CD4-positive, alpha-beta T cell treated with Interleukin-17A for 4 hours (primary cell): ENCODE measurements at regions not wholly inside any gene's neighbourhood (a gene's known extent, or its start where the extent isn't known, plus 50 kb on each side); places are given as distances from the start of the nearest gene placed in this dataset.
"Not testable (repeated sequence)": the region's sequence is repeated elsewhere in the genome, so short reads cannot be mapped to it uniquely, and the experiment has no call there.

Experiments used
- DNase-seq: peaks from one replicate; pipeline ENCODE4 v3.0.0-alpha.2; 2020; ENCODE audit warnings: mixed read lengths

GRCh38 chr10:84706431-84706830 is 378.0 kb downstream of the CCSER2 start:
- DNase-seq, result no peak

- DNase-seq, result no peak
Observed at GRCh38 chr10:84706875-84707274, 378.5 kb downstream of the CCSER2 start.

DNA sequence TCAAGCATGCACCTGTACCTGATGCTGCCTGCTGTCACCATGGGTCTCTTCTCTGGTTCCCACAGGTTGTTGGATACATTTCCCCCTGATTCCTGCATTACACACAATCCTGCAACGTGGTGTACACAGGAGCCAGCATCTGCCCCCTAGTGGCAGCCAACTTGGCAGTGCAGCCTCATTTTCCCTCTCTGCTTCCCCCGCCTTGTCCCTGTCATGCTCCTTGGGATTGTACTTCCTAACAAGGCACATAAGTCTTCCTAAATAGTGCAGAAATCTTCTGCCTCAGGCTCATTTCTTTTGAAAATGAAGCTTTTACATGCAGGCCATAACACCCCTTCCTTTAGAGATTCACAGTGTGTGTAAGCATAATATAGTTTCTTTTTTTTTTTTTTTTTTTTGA is 387.5 kb downstream of the CCSER2 start:
- no peak for DNase-seq

GRCh38 chr10:84718877-84719616 is 390.7 kb downstream of the CCSER2 start:
- no peak for DNase-seq

GRCh38 chr10:84719687-84720086 is 391.3 kb downstream of the CCSER2 start:
- no peak for DNase-seq

GRCh38 chr10:84727398-84727797 is 399.0 kb downstream of the CCSER2 start:
- DNase-seq, result no peak

DNA sequence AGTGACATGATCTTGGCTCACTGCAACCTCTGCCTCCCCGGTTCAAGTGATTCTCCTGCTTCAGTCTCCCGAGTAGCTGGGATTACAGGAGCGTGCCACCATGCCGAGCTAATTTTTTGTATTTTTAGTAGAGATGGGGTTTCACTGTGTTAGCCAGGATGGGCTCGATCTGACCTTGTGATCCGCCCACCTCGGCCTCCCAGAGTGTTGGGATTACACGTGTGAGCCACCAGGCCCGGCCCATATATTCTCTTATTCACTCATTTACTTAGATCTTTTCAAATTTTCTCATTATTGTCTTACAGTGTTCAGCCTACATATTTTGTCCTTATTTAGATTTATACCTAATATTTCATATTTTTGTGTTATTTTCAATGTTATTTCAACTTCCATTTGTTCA is 410.7 kb downstream of the CCSER2 start:
- DNase-seq, result not testable (repeated sequence)

- DNase-seq, result no peak
Observed at GRCh38 chr10:84739641-84740040, 411.3 kb downstream of the CCSER2 start.

- no peak for DNase-seq
Observed at GRCh38 chr10:84743483-84743882, 415.1 kb downstream of the CCSER2 start.

DNA sequence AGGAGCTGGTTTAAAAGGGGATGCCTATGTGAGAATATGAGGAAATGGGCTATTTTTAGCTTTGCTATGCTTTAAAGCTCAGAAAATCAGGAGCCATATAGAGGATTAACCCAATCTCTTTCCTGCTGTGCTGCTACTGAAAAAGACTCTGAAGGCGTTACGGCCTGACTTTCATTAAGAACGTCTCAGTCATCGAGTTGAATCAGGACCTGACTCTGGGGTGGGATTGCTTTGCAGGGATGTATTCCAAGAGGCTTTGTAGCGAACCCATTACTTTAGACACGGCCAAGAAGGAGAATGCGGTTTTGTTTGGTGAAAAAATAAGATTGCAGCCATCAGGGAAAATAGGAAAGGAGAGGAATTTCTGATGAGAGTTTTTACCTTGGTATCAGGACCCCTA is 426.9 kb downstream of the CCSER2 start:
- no peak for DNase-seq

- not testable (repeated sequence) for DNase-seq
Observed at GRCh38 chr10:84756653-84757052, 428.3 kb downstream of the CCSER2 start.

DNA sequence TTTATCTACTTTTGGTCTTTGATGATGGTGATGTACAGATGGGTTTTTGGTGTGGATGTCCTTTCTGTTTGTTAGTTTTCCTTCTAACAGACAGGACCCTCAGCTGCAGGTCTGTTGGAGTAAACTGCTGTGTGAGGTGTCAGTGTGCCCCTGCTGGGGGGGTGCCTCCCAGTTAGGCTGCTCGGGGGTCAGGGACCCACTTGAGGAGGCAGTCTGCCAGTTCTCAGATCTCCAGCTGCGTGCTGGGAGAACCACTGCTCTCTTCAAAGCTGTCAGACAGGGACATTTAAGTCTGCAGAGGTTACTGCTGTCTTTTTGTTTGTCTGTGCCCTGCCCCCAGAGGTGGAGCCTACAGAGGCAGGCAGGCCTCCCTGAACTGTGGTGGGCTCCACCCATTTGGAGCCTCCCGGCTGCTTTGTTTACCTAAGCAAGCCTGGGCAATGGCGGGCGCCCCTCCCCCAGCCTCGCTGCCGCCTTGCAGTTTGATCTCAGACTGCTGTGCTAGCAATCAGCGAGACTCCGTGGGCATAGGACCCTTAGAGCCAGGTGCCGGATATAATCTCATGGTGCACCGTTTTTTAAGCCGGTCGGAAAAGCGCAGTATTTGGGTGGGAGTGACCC is 433.7 kb downstream of the CCSER2 start:
- DNase-seq, result not testable (repeated sequence)

DNA sequence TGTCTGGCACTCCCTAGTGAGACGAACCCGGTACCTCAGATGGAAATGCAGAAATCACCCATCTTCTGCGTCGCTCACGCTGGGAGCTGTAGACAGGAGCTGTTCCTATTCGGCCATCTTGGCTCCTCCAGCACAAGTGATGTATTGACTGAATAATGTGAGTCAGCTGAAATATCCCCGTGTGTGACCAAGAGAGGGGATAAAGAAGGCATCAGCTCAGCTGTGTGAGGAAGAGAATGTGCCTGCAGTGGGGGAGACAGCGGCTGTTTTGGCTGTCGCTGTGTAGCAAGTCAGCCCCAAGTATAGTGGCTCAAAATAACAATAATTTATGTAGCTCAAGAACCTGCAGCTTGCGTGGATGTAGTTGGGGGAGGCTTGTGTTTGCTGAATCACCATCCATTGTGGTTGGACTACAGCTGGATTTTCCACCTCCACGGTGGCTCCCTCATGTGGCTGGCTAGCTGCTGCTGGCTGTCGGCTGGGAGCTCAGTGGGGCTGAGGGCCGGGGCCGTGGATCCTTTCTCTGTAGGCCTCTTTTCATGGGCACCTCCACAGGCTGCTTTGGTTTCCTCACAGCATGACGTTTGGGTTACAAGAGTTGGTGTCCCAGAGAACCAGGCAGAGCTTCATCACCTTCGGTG is 434.5 kb downstream of the CCSER2 start:
- no peak for DNase-seq

GRCh38 chr10:84763965-84764364 is 435.6 kb downstream of the CCSER2 start:
- no peak for DNase-seq

DNA sequence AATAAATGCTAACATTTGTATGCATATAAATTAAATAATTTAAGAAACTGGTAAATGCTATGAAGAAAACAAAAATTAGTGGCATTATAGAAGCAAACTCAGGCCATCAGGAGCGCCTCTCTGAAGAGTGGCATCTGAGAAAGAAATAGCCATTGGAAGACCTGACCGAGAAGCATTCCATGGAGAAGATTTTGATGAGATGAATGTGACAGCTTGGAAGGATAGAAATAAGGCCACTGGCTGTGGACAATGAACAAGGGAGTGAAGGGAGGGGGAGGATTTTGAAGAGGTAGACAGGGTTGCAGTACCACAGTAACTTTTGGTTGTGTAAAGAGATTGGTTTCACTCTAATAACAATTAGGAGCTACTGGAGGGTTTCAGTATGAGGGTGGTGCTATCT is 436.7 kb downstream of the CCSER2 start:
- no peak for DNase-seq

- DNase-seq, result no peak
Observed at GRCh38 chr10:84765656-84766055, 437.3 kb downstream of the CCSER2 start.

- no peak for DNase-seq
Observed at GRCh38 chr10:84766923-84767322, 438.5 kb downstream of the CCSER2 start.

DNA sequence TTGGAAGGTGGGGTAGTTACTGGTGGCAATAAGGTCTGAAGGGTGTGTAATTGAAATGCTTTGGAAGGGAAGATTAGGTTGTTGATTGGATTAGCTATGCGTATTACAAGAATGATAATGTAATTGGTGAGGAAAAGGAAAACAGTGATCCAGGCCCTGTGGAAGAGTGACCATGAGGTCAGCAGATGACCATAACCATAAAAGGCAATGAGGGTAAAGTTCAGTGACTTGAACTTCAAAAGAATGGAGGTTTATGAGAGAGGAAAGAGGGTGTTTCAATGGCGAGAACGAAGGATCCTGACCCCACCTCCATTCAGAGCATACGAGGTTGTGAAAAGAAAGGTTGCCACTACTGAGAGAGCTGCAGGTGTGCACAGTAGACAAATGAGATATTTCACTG is 439.7 kb downstream of the CCSER2 start:
- DNase-seq, result no peak

DNA sequence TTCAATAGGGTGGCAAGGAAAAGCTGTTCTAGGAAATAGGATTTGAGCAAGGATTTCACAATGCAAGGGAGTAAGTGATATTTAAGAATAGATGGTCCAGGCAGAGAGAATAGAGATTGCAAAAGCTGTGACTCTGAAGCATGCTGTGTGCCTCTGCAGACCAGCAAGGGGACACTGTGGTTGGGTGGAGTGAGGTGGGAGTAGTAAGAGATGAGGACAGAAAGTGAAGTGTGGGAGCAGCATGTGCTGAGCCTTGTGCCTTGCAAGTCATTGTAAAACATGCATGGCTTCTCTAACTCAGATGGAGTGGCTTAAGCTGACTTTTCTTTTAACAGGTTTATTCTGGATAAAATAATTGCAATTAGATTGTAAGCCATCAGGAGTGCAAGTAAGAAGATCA is 442.4 kb downstream of the CCSER2 start:
- DNase-seq, result no peak

- no peak for DNase-seq
Observed at GRCh38 chr10:84783386-84783785, 455.0 kb downstream of the CCSER2 start.

DNA sequence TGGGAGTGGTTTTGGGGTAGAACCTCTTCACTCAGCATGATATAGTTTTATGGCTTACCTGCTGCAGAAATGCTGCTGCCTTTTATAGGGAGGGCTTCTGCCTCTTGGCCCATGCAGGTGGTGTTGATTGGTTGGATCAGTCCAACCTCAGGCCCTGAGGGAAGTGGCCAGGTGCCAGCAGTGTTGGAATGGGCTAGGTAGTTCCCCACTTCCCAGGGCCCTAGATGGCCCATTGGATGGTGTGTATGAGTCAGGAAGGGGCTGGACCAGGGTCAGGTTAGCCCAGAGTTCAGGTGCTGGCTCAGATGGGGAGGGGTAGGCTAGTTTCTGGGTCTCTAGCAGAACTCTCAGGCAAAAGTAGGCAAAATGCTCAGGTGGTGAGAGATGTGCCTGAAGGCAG is 455.5 kb downstream of the CCSER2 start:
- no peak for DNase-seq

- no peak for DNase-seq
Observed at GRCh38 chr10:84784749-84785148, 456.4 kb downstream of the CCSER2 start.

- no peak for DNase-seq
Observed at GRCh38 chr10:84789026-84789425, 460.6 kb downstream of the CCSER2 start.

DNA sequence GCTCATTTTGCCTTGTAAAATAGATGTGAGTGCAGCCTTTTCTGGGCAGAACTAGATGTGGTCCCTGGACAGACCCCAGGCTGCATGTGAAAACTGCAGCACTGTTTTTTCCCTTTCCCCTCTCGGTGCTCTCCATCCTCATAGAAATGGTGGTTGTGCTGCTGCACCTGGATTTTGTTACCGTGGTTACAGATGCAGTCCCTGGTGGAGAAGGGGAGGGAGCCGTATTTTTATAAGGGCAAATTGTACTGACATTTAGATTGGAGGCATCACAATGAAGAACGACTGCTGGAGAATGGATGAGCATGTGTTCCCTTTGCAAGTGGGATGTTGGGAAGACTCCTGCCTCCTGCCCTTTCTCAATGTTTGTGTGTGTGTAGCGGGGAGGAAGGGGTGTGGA is 469.9 kb downstream of the CCSER2 start:
- DNase-seq, result no peak
